Nephron (organoid): ENCODE measurements at regions not wholly inside any gene's neighbourhood (a gene's known extent, or its start where the extent isn't known, plus 50 kb on each side); places are given as distances from the start of the nearest gene placed in this dataset.

Experiments used
- H3K27ac Mint-ChIP-seq, 3 experiments: 2 replicates each; pipeline ENCODE4 v1.8.0; 2020; ENCODE audit warnings: mixed read lengths in 3 of 3, mild to moderate bottlenecking in 2 of 3, moderate library complexity in 1 of 3
- H3K27me3 Mint-ChIP-seq: 2 replicates; pipeline ENCODE4 v1.8.0; 2021; ENCODE audit warnings: low read depth, mild to moderate bottlenecking, moderate library complexity, mixed read lengths
- H3K36me3 Mint-ChIP-seq: 2 replicates; pipeline ENCODE4 v1.8.0; 2020; ENCODE audit warnings: low read depth, mixed read lengths
- H3K4me1 Mint-ChIP-seq: 2 replicates; pipeline ENCODE4 v1.8.0; 2020; ENCODE audit warnings: mixed read lengths
- H3K4me3 Mint-ChIP-seq, 3 experiments: 2 replicates each; pipeline ENCODE4 v1.8.0; 2020; ENCODE audit warnings: mild to moderate bottlenecking in 3 of 3, mixed read lengths in 3 of 3, moderate library complexity in 2 of 3
- H3K9me3 Mint-ChIP-seq: 2 replicates; pipeline ENCODE4 v1.8.0; 2020; ENCODE audit warnings: mixed read lengths
- CTCF ChIP-seq, 3 experiments: fragments of 200-600 bp; sonication (generic); IDR thresholded peaks; one replicate each; pipeline ENCODE4 v1.5.0; 2021; ENCODE audit warnings: antibody characterized with exemption in 3 of 3; ENCODE audit not compliant: unreplicated experiment in 3 of 3

GRCh38 chr12:77521508-77522115, 309.1 kb upstream of the NAV3 start:
- no peak for TF ChIP-seq CTCF (IDR thresholded peaks at IDR 0.05; ENCODE audit: unreplicated experiment in 3 of 3)
- H3K9me3 Mint-ChIP-seq = peaks cover 7% of the 10 kb centered on the region
- no peaks in the 10 kb centered on the region for H3K36me3 Mint-ChIP-seq
- no peak overlapping the region for H3K27ac Mint-ChIP-seq
- peaks cover 5% of the 10 kb centered on the region for H3K4me1 Mint-ChIP-seq
- no peaks in the 10 kb centered on the region for H3K27me3 Mint-ChIP-seq
- no peak overlapping the region for H3K4me3 Mint-ChIP-seq

- H3K4me1 Mint-ChIP-seq = peaks cover 4% of the 10 kb centered on the region
- no peak overlapping the region for H3K27ac Mint-ChIP-seq
- H3K27me3 Mint-ChIP-seq = no peaks in the 10 kb centered on the region
- H3K4me3 Mint-ChIP-seq = no peak overlapping the region
- no peaks in the 10 kb centered on the region for H3K36me3 Mint-ChIP-seq
- no peaks in the 10 kb centered on the region for H3K9me3 Mint-ChIP-seq
- no peak for TF ChIP-seq CTCF (IDR thresholded peaks at IDR 0.05; ENCODE audit: unreplicated experiment in 3 of 3)
Observed at GRCh38 chr12:77514511-77514910, 316.2 kb upstream of the NAV3 start.

GRCh38 chr12:77510985-77511384, 319.7 kb upstream of the NAV3 start:
- H3K9me3 Mint-ChIP-seq = no peaks in the 10 kb centered on the region
- H3K27ac Mint-ChIP-seq = no peak overlapping the region
- no peak overlapping the region for H3K4me3 Mint-ChIP-seq
- no peaks in the 10 kb centered on the region for H3K27me3 Mint-ChIP-seq
- no peak for TF ChIP-seq CTCF (IDR thresholded peaks at IDR 0.05; ENCODE audit: unreplicated experiment in 3 of 3)
- no peaks in the 10 kb centered on the region for H3K36me3 Mint-ChIP-seq
- H3K4me1 Mint-ChIP-seq = peaks cover 9% of the 10 kb centered on the region

- Mint-ChIP-seq H3K27ac (no peak overlapping the region), H3K4me1 (peaks cover 12% of the 10 kb centered on the region), H3K9me3 (no peaks in the 10 kb centered on the region)
Observed at GRCh38 chr12:77504466-77504865, 326.2 kb upstream of the NAV3 start.

GRCh38 chr12:77500089-77500488, 330.6 kb upstream of the NAV3 start:
- no peak for TF ChIP-seq CTCF (IDR thresholded peaks at IDR 0.05; ENCODE audit: unreplicated experiment in 3 of 3)
- Mint-ChIP-seq H3K27me3 (no peaks in the 10 kb centered on the region), H3K4me3 (no peak overlapping the region)

More at GRCh38 chr12:77504466-77504865, 326.2 kb upstream of the NAV3 start:
- Mint-ChIP-seq H3K4me3 (no peak overlapping the region), H3K36me3 (no peaks in the 10 kb centered on the region), H3K27me3 (no peaks in the 10 kb centered on the region)
- no peak for TF ChIP-seq CTCF (IDR thresholded peaks at IDR 0.05; ENCODE audit: unreplicated experiment in 3 of 3)

GRCh38 chr12:77497647-77498046, 333.0 kb upstream of the NAV3 start:
- peaks cover 8% of the 10 kb centered on the region for H3K4me1 Mint-ChIP-seq

More at GRCh38 chr12:77500089-77500488, 330.6 kb upstream of the NAV3 start:
- H3K36me3 Mint-ChIP-seq = no peaks in the 10 kb centered on the region
- peaks cover 8% of the 10 kb centered on the region for H3K4me1 Mint-ChIP-seq
- peak overlapping the region in 1 of 3 experiments; percentile 56 for H3K27ac Mint-ChIP-seq
- no peaks in the 10 kb centered on the region for H3K9me3 Mint-ChIP-seq

More at GRCh38 chr12:77497647-77498046, 333.0 kb upstream of the NAV3 start:
- Mint-ChIP-seq H3K9me3 (no peaks in the 10 kb centered on the region), H3K36me3 (no peaks in the 10 kb centered on the region), H3K4me3 (no peak overlapping the region), H3K27me3 (no peaks in the 10 kb centered on the region), H3K27ac (no peak overlapping the region)
- no peak for TF ChIP-seq CTCF (IDR thresholded peaks at IDR 0.05; ENCODE audit: unreplicated experiment in 3 of 3)
